HG02588 (cell line): ENCODE measurements at regions not wholly inside any gene's neighbourhood (a gene's known extent, or its start where the extent isn't known, plus 50 kb on each side); places are given as distances from the start of the nearest gene placed in this dataset.

ENCODE experiments used
- ATAC-seq: cut with Tn5 transposase; IDR thresholded peaks from one replicate; pipeline ENCODE4 v1.9.1; 2021; ENCODE audit warnings: mild to moderate bottlenecking, moderate library complexity; ENCODE audit not compliant: unreplicated experiment

- no peak for ATAC-seq
Measured at GRCh38 chr4:106773076-106773905, 262.8 kb downstream of the DKK2 start.

- no peak for ATAC-seq
Measured at GRCh38 chr4:106767991-106768390, 268.1 kb downstream of the DKK2 start.

GRCh38 chr4:106766519-106766918, 269.6 kb downstream of the DKK2 start:
- ATAC-seq: no peak

- no peak for ATAC-seq
Measured at GRCh38 chr4:106764774-106765173, 271.3 kb downstream of the DKK2 start.

- no peak for ATAC-seq
Measured at GRCh38 chr4:106762666-106763443, 273.3 kb downstream of the DKK2 start.

- ATAC-seq: no peak
Measured at GRCh38 chr4:106753426-106753825, 282.7 kb downstream of the DKK2 start.

GRCh38 chr4:106746451-106746850, 289.7 kb downstream of the DKK2 start:
- ATAC-seq: no peak

GRCh38 chr4:106738121-106738520, 298.0 kb downstream of the DKK2 start:
- ATAC-seq: no peak

GRCh38 chr4:106718548-106718947, 317.6 kb downstream of the DKK2 start:
- ATAC-seq: no peak

GRCh38 chr4:106717091-106717490, 319.0 kb downstream of the DKK2 start:
- ATAC-seq: no peak

GRCh38 chr4:106715825-106716224, 320.3 kb downstream of the DKK2 start:
- no peak for ATAC-seq

- no peak for ATAC-seq
Measured at GRCh38 chr4:106708464-106708816, 327.7 kb downstream of the DKK2 start.

GRCh38 chr4:106707776-106708463, 328.2 kb downstream of the DKK2 start:
- peak; percentile 50 for ATAC-seq

- no peak for ATAC-seq
Measured at GRCh38 chr4:106704253-106704870, 331.8 kb downstream of the DKK2 start.

- ATAC-seq: no peak
Measured at GRCh38 chr4:106700321-106700720, 331.7 kb upstream of the GIMD1 start.

GRCh38 chr4:106698621-106699195, 330.1 kb upstream of the GIMD1 start:
- ATAC-seq: no peak

GRCh38 chr4:106695501-106696262, 327.1 kb upstream of the GIMD1 start:
- no peak for ATAC-seq

GRCh38 chr4:106694232-106694631, 325.7 kb upstream of the GIMD1 start:
- no peak for ATAC-seq

GRCh38 chr4:106691749-106692148, 323.2 kb upstream of the GIMD1 start:
- ATAC-seq: no peak

GRCh38 chr4:106690487-106690886, 321.9 kb upstream of the GIMD1 start:
- ATAC-seq: no peak
